ENCODE measurements at regions not wholly inside any gene's neighbourhood (a gene's known extent, or its start where the extent isn't known, plus 50 kb on each side); places are given as distances from the start of the nearest gene placed in this dataset.

GRCh38 chr11:27864091-27864491 lies 163.8 kb upstream of the BDNF start:
- intact Hi-C loops (cut with DNase I): no loop called here
- no peak for DNase-seq (ENCODE audit: low spot score)

DNA sequence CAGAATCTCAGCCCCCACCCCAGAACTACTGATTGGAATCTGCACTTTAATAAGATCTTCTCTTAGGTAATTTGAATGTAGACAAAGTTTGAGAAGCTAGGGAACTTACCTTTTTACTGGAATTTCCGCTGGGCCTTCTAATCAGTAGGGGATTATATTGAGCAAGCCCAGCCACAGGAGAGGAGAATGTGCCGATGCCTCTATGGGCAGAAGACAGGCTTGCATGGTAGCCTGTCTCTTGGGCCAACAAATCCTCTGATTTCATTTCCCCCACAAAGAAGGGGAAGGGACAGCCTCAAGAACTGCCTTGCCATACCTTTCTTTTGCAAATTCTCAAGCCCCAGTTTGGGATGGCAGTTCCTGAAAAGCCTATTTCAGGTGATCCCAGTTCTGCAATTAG lies 163.4 kb upstream of the BDNF start:
- no peak for DNase-seq (ENCODE audit: low spot score)
- intact Hi-C loops (cut with DNase I): no loop called here

DNA sequence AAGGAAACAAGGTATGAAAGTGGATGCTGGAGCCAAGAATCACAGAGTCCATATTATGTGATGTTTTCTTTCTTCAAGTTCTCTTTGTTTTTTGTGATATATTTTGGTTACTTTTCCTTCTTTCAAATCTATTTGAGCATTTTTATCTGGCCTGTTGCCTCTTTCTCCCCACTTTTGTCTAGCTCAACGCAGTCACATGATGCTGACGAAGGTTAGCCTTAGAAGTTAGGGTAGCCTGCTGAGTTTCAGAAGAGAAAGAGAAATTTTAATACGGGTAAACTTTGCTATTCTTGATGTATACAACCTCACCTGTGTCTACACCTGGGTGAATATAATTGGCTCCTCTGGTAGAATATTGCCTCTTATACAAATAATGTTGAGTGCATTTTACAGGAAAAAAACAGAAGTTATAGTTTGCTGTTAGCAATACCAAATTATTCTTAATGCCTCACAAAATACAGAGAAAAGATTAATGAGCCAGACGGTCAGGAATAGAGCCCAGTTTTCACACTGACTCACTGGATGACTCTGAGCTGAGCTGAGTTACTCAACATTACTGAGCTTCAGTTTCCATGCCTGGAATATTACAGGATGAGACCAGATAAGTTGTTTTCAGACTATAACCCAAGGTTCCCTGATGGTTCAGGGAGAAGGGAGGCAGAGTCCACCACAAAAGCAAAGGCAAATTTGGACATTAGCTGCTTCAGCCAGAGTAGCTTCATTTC lies 161.6 kb upstream of the BDNF start:
- intact Hi-C loops (cut with DNase I): no loop called here
- no peak for DNase-seq (ENCODE audit: low spot score)

- DNase-seq (ENCODE audit: low spot score): no peak
- intact Hi-C loops (cut with DNase I): no loop called here
These were observed 160.6 kb upstream of the BDNF start for GRCh38 chr11:27860811-27861210.

GRCh38 chr11:27858866-27859265 lies 158.6 kb upstream of the BDNF start:
- DNase-seq (ENCODE audit: low spot score): no peak
- intact Hi-C loops (cut with DNase I): loop anchor here in 1 of 2 donors (10.0 kb wide), 1 partner anchor 134 kb away; no protein-coding TSS in a partner anchor

- intact Hi-C loops (cut with DNase I): loop anchor here in 1 of 2 donors (10.0 kb wide), 1 partner anchor 133 kb away; no protein-coding TSS in a partner anchor
These were observed 157.3 kb upstream of the BDNF start for GRCh38 chr11:27857588-27857987.

DNA sequence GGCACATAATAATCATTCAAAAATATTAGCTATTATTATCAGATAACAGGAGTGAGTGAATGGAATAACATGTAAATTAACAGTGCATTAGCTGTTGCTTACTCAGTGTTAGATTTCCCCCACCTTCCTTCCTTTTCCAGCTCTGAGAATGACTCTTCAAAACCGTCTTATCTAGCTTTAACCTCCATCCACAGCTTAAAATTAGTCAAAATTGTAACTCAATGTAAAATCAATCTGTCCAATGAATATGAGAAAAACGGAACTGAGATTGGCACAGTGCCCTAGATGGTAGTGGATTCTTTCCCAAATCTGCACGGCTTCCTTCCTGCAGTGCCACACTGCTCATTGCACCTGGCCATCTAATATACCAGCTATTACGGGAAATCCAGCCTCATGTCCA lies 156.8 kb upstream of the BDNF start:
- no peak for DNase-seq (ENCODE audit: low spot score)
- intact Hi-C loops (cut with DNase I): loop anchor here in 1 of 2 donors (10.0 kb wide), 1 partner anchor 132 kb away; no protein-coding TSS in a partner anchor

More at GRCh38 chr11:27857588-27857987, 157.3 kb upstream of the BDNF start:
- DNase-seq (ENCODE audit: low spot score): no peak

DNA sequence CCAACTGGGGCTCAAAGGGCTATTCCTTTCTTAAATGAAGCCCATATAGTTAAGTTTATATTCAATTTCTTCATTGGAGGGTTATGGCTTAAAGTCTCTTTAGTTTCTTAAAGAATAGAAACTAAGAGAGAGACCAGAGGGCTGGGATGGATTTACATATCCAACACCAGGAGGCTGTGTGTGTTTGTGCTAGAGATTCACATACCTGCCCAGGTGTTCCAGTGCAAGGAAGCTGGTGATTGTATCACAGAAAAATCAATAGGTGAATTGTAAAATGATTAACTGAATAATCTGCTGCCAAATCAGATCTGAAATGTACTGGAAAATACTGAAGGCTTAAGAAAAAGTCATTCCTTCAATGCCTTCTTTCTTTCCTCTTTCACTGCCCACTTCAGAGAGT lies 148.2 kb upstream of the BDNF start:
- intact Hi-C loops (cut with DNase I): no loop called here
- no peak for DNase-seq (ENCODE audit: low spot score)

DNA sequence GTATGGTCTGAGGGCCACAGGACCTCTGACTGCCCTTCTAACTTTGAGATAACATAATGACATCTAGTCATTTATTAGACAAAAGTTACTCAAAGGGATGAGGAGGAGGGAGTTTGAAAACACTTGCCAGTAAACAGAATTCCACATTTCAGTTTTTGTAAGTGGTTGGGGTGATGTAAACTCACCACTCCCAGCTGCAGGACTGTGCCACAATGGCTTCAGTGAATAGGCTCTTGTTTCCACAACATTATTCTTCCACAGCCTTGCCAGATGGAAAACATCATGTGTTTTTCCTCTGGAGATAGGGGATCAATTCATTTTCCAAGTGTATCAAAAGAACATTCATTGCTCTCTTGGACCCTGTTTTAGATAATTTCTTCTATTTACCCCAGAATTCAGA lies 147.2 kb upstream of the BDNF start:
- intact Hi-C loops (cut with DNase I): no loop called here

GRCh38 chr11:27842290-27842689 lies 142.0 kb upstream of the BDNF start:
- DNase-seq (ENCODE audit: low spot score): no peak
- intact Hi-C loops (cut with DNase I): no loop called here

More for the DNA sequence above, 147.2 kb upstream of the BDNF start:
- no peak for DNase-seq (ENCODE audit: low spot score)

- intact Hi-C loops (cut with DNase I): no loop called here
- DNase-seq (ENCODE audit: low spot score): no peak
These were observed 140.8 kb upstream of the BDNF start for GRCh38 chr11:27841023-27841422.

DNA sequence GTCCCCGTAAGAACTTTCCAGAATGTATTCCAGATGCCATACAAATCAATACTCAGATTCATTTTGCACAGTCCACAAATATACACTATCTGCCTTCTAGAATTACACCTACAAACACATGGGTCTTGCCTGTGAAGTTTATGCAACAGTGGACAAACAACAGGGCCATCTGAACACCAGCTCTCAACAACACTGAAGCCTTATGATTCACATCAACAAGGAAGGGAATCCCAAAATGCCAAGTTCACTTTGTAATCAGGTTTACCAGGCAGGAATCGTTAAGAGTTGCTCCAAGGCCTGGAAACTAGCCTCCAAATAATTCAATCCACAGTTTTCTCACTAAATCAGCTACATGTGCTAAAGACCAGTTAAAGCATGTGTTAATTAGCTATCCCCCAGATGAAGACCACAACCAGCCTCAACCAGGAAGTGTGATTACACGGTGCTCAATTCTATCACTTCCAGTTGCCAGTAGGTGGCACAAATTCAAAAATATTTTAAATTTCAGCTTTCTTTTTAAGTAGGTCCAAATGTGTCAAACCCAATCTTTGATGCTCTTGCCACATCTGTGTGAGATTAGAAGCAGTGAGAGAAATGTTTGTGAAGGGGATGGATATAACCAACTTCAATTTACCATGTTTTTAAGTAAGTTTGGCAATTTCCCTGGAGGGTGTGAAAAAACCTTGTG lies 139.1 kb upstream of the BDNF start:
- intact Hi-C loops (cut with DNase I): no loop called here
- DNase-seq (ENCODE audit: low spot score): no peak

DNA sequence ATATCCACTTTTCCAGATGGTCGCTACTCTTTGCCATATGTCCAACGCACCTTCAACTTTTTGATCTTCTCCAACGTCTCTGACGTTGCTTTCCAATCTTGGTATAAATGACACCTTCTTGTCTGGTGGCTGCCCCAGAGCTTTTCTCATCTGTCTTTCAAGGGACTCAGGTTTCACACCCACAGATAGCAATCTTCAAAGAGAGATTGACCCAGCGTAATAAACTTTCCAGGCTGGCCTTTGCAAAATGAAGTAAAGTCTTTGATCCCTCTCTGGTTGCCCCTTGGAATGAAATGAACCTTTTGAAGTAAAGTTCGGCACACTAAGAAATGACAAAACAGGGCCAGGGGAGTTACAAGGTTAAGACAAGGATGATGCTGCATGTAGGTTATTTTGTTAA lies 138.4 kb upstream of the BDNF start:
- no peak for DNase-seq (ENCODE audit: low spot score)
- intact Hi-C loops (cut with DNase I): no loop called here

GRCh38 chr11:27837895-27838563 lies 137.8 kb upstream of the BDNF start:
- intact Hi-C loops (cut with DNase I): no loop called here

DNA sequence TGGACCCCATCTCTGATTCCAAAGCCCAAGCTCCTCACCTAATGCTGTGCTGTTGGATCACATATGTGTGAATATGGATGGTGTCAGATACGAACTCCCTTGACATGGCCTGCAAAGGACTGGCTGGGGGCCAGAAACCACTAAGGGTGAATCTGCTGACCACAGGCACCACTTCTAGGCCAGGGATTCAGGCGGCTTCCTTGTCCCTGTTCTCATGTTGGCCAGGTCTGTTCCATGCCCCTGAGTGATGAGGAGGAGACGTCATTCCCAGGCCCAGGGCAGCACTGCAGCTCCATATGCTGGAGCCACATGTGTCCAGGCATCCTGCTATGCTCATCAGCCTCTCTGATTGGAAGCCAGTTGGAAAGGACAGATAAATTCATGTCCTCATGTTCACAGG lies 130.0 kb upstream of the BDNF start:
- DNase-seq (ENCODE audit: low spot score): no peak
- intact Hi-C loops (cut with DNase I): no loop called here

More at GRCh38 chr11:27837895-27838563, 137.8 kb upstream of the BDNF start:
- no peak for DNase-seq (ENCODE audit: low spot score)

GRCh38 chr11:27820249-27820648 lies 120.0 kb upstream of the BDNF start:
- intact Hi-C loops (cut with DNase I): no loop called here
- no peak for DNase-seq (ENCODE audit: low spot score)

DNA sequence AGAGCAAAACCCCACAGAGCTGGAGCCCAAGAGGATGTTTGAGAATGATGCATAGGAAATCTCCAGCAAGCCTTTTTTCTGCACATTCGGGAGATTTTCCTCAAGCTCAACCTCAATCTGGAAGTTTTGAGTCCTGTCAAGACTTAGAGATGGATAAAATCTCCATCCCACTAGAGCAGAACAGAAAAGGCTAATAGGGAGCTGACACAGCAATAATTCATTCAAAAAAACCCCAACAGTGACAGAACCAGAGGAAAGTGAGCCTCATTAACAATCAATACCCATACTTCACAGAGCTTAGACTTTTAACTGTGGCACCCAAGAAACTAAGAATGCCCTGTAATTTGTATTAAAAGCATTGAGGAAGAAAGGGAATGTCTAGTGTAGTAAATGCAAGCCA lies 115.9 kb upstream of the BDNF start:
- intact Hi-C loops (cut with DNase I): no loop called here
- DNase-seq (ENCODE audit: low spot score): no peak

DNA sequence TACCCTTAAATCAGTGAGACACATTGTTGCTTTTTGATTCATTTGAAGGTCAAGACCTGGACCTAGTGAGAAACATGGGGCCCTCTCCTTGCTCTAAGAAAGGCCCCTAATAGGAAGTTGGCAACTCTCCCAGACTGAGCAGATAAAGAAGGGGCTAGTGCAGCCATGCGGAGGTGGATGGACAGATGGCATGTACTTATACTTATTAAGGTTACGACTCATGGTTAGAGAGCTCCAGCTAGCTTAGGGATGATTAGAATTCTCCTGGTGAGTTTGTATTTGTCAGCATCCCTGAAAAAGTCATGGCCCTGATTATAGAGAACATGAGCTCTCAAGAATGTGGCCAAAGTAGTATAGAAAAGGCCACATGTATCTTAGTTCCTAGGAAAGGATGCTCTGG lies 112.1 kb upstream of the BDNF start:
- intact Hi-C loops (cut with DNase I): no loop called here
- DNase-seq (ENCODE audit: low spot score): no peak

DNA sequence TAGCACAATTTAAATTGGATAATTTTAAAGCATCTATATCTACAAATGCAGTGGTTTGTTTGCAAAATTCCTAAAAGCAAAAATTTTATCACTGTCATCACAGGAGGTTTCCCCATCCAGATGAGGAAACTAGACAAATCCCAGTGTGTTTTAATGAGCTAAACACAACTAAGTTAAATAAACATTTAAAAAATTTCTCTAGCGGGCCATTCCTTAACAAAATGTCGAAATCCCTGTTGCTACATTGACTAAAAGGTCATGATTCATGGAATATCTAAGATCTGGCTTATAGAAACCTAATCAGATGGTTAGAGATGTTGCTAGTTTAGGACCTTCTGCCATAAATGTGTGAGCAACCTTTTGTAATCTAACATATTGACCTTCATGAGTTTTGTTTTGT lies 107.3 kb upstream of the BDNF start:
- intact Hi-C loops (cut with DNase I): no loop called here
- no peak for DNase-seq (ENCODE audit: low spot score)

DNA sequence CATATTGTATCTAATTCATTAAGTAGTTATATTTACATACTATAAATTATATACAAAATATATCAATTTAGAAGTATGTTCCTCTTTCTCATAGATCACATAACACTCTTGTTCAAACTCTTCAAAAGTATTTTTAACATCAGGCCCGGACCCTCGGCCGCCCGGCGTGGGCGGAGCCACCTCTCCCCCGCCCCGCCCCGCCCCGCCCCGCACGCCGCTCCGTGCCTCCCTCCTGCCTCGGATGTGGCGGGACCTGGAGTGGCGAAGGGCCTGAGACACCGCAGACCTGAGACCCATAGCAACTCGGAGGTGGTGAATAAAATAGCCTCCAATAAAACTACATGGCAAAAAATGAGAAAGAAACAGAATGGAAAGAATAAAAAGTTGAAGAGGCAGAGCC lies 105.9 kb upstream of the BDNF start:
- intact Hi-C loops (cut with DNase I): no loop called here

More for the DNA sequence above, 105.9 kb upstream of the BDNF start:
- DNase-seq (ENCODE audit: low spot score): no peak

Measured in posterior vena cava (tissue), 2 donors.